ENCODE measurements at regions not wholly inside any gene's neighbourhood (a gene's known extent, or its start where the extent isn't known, plus 50 kb on each side); places are given as distances from the start of the nearest gene placed in this dataset.
"Not testable (repeated sequence)": the region's sequence is repeated elsewhere in the genome, so short reads cannot be mapped to it uniquely, and the experiment has no call there.

DNA sequence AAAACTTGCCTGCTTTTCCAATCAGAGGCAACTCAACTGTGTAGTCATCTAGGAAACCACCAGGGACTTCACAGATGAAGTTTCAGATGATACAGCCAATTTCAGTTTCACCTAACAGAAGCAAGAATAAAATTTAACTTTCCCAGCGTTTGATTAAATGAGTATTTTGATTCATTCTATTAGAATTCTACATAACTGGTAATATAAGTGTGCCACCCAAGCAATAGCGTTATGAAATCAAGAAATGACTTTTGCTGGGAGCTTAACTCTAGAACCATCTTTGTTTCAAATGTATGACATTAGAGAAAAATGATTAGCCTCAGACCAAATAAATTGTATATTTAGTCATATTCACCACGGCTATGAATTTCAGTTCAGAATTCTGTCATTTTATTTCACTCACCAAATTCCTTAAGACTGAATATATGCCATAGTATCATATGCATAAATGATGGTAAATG, 239.3 kb downstream of the NRIP1 start:
- DNase-seq: no peak

DNA sequence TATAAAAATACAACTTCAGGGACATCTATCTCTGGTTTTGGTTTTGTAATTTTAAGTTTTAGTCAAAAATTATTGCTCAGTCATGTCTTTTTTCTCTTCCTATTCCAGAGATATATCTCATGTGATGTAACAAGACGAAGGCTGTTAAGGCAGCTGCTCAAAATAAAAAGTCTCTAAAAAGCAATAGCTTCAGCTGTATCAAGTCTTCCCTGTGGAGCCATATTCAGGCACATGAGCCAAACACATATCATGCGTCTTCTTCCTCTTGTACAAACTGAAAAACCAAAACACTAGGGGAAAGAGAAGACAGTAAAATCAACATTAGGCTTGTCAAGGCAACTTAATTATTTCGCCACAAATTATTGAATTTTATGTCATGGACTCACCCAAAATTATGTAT, 240.7 kb downstream of the NRIP1 start:
- no peak for DNase-seq

DNA sequence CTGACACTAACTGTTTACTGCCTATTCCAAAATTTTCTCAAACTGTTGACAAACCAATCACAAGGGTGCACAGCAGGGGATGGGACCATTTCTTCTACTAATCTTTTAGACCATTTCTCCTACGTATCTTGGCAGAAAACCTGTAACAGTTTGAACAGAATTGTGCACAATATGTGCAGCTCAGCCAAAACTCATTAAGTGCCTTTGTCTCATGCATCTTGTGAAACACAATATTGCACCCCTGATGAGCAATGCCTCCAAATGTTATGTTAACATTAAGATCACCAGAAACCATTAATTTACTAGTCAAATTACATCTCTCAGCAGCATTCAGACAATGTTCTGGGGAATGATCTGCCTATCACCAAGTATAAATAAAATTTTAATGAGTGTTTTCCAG, 247.5 kb downstream of the NRIP1 start:
- no peak for DNase-seq

DNA sequence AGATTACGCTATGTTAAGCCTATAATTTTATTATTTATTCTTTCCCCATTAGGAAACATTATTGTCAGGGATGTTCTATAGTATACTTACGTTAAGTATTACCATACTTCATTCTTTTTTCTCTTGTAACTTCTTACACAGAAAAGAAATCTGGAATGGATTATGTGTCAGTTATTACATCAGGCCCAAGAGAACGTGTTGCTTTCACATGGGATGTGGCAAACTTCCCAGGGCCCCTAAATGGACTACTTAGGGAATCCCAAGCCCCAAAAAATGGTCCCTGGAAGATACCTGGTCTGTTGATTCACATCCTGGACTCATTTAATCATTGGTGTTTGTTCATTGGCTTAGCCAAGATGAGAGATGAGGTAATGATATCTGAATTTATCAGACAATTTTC, 249.8 kb downstream of the NRIP1 start:
- no peak for DNase-seq

DNA sequence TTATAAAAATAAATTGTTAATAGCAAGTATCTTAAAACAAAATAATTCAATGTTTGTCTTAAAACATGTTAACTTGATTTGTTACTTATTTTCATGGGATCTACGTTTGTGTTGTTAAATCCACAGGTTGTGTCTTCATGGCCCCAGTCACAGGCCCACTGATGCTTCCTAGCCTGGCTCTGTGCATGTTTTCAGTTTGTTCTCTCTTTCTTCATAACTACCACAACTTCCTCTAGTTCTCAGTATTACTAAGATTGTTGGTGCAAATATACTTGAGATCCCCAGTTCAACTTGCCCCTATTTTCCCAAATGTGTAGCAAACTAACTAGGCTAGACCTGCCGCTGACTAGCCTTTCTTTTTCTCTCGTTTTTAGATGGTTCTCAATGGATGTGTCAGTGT, 250.5 kb downstream of the NRIP1 start:
- no peak for DNase-seq

DNA sequence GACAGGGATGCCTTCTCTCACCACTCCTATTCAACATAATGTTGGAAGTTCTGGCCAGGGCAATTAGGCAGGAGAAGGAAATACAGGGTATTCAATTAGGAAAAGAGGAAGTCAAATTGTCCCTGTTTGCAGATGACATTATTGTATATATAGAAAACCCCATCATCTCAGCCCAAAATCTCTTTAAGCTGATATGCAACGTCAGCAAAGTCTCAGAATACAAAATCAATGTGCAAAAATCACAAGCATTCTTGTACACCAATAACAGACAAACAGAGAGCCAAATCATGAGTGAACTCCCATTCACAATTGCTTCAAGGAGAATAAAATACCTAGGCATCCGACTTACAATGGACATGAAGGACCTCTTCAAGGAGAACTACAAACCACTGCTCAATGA, 258.1 kb upstream of the SAMSN1 start:
- DNase-seq: not testable (repeated sequence)

DNA sequence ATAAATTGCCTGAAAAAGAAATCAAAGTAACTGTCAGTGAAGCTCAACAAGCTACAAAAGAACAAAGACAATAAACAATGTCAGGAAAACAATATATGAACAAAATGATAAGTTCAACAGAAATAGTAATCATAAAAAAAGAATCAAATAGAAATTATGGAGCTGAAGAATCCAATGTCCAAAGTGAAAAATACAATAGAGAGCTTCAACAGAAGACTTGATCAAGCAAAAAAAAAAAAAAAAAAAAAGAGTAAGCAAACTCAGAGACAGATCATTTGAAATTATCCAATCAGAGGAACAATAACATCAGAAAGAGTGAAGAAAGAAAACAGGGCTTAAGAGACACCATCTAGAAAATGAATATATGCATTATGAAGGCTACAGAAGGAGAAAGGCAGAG, 251.4 kb upstream of the SAMSN1 start:
- DNase-seq: no peak

DNA sequence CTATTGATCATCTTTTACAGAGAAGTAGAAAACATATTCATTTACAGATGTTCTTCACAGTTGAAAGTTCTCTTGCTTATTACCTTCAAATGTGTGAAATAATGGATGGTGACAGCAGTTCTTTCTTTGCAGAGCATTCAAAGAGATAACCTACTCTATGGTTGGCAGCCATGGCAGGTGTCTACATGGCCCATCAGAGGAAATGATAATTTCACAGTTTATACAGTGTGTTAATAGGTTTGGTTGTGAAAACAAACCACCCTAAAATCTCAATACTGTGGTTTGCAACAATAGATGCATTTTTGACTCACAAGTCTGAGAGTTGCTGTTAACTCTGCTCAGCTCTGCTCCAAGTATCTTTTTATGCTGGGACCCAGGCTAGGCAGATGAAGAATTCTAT, 241.2 kb upstream of the SAMSN1 start:
- no peak for DNase-seq

DNA sequence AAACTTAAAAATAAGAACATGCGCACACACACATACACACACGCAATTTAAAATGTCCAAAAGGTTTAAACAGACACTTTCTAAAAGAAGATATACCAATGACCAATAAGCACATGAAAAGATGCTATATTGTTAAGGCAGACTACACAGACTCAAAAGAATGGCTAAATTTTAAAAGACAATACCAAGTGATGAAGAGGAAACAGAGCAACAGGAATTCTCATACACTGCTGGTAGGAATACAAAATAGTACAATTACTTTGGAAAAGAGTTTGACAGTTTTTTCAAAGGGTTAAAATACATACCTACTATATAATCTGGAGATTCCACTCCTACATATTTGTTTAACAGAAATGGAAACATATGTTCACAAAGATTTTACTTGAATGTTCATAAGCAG, 239.6 kb upstream of the SAMSN1 start:
- DNase-seq: no peak

DNA sequence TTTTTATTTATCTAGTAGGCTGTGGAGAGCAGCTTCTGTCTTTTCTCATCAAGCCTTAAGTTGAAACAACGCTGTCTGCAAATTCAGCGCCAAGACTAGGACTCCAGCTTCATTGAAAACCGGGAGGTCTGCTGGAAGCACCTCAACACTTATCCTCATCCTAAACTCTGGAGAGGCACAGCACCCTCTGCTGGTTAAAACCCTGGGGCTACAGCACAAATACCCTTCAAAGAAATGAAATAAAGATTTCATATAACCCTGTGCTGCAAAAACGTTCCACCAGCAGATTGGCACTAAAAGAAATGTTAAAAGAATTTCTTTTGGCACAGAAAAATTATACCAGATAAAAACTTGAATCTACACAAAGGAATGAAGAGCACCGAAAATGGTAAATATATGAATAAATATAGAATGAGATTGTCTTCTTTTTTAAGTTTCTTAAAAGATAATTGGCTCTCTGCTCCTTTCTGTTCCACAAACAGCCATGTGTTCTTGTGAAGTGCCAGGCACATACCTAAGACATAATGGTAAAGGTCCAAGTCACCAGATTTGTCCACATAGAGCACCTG, 227.7 kb upstream of the SAMSN1 start:
- no peak for DNase-seq

DNA sequence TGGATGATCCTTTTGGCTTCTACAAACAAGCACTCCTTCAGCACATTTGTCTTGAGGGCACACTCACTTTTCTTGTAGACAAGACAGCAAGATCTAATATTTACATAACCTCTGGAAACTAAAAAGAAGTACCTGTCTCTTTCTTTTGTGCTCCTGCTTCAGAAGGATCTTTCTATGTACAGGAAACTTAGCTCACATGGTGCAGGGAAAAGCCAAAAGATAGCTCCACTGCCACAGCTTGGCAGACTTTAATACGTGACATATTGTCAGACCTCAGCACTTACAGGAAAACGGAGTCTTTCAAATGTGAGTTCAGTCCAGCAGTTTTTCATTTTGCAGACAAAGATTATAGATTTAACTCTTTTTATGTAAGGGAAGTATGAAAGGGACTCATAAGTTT, 225.5 kb upstream of the SAMSN1 start:
- DNase-seq: no peak

DNA sequence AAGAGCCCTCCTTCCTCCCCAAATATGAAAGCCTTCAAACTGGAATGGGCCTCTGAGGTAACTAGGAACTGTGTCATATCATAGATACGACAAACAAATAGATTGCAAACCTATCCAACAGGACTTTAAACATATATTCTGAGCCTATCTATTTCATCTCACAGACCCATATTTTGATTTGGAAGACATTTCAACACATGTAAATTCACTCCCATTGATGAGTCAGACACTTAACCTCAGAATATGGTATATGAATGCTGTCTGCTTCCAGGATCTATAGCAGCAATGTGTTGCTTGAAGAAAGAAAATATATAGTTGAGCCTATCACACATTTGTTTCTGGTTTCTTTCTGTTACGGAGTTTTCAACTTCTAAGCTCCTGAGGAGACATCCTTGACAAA, 221.9 kb upstream of the SAMSN1 start:
- DNase-seq: no peak

DNA sequence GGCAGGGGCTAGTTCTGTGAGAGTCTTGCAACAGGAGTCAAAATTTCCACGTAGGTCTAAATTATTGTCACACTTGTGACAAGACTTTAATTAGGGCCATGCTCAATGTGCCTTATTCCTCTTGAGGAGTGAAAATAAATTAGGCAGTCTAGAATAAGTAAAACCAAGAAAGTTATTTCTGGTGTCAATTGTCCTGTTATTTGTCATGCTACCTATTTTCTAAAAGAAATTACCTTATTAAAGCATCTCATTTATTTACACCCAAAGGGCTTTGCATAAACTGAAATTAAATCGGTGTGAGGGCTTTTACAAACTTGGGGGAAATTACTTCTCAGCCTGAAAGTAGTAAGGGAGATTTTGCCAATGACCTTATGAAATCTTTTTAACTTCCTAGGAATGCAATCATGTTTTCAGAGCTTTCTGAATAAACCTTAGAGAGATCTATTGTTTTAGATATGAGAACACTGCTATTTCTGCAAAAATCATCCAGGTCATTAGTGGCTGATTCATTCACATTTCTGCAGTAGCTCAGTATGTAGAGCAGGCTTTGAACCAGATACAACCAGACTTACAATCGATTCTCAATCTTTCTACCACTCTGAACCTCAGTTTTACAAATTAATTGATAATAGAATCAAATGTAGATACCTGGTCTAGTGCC, 221.2 kb upstream of the SAMSN1 start:
- DNase-seq: no peak

DNA sequence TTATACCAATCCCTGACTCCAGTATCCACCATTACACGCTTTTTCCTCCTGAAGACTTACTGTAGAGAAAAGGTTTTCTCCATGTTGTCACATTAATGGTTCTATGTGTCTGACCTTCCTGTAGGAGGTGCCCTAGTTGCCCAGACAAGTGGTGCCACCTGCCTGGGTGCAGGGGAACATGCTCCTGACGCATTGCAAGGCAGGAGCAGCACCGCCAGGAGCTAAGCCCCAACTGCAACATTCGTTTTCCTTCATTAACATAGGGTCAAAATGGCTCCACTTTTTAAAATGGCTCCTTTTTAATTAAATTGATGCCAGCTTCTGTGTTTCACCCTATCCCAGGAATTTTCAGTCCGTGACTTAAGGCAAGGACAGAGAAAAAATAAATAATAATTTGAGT, 220.1 kb upstream of the SAMSN1 start:
- no peak for DNase-seq

DNA sequence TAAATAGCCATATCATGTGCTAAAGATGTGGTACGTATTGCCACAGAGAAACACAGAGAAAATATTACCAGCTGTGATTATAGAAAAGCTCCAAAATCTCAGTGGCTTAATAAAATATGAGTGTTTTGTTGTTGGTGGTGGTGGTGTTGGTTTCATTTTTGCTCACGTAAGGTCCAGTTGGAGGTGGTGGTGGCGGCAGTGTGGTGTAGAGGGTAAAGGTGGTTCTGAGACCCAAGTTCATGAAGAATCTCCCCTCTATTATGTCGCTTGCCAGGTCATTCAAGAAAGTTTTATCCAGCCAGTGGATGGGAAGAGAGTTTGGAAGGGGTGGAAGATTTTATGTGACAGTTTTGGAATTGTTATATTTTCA, 217.6 kb upstream of the SAMSN1 start:
- no peak for DNase-seq

DNA sequence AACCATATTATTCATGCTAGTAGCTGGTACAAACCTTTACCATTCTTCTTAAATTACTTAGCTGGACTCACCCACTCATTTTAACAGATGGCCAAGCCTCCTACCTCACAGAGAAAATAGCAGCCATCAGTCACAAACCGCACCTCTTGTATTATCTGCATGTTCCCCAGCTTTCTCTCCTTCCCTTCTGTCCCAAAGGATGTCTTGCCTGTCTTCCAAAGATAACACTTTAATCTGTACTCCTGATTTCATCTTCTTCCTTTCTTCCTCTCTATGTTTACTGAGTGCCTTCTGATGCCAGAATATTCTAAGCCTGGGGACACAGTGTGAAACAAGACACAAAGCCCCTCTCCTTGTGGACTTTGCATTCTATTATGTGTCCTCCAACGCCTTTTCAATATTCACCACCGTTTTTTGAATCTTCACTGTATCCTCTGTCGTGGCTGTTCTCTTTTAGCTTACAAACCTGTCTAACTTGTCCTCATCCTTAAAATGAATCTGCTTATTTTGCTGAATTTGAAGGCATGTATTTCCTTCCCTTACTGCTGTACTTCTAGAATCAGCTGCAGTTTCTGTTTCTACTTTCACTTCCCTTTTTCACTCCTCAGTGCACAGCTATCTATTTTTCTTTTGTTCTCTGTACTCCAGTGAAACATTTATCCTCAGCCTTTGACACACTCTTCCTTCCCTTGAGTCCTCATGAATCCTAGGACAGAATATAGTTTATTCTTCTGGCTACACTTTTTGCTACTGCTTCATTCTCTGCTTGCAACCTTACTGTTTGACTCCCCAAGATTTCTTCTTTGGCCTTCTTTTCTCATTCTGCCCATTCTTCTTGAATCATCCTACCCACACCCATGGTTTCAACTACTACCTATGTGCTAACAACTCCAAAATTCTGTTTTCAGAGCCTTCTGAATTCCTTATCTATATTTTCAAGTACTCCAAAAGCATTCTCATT, 216.9 kb upstream of the SAMSN1 start:
- DNase-seq: no peak

DNA sequence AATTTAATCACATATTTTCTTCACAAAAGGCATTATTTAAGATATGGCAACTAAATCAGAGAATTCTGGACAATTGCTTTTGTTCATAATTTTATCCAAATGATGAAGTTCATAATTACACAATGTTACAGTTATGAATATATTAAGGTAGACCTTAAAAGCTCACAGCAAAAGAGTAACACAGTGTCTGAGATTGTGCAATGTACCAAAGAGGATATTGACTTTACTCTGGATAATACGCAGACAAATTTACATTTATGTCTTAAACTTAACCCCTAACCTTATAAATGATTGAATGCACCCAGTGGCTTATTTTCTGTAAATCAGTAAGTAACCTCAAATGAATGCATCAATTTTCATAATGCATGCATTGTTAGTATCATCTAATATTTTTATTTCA, 216.2 kb upstream of the SAMSN1 start:
- DNase-seq: no peak

DNA sequence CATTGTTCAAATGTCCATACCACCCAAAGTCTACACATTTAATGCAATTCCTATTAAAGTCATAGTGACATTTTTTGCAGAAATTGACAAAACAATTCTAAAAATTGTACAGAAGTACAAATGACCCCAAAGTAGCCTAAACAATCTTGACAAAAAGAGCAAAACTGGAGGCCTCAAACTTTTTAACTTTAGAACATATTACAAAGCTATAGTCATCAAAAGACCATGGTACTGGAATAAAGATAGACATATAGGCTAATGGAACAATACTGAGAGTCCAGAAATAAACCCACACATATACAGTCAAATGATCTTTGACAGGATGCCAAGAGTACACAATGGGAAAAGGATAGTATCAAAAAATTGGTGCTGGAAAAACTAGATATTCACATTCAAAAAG, 213.2 kb upstream of the SAMSN1 start:
- DNase-seq: no peak

DNA sequence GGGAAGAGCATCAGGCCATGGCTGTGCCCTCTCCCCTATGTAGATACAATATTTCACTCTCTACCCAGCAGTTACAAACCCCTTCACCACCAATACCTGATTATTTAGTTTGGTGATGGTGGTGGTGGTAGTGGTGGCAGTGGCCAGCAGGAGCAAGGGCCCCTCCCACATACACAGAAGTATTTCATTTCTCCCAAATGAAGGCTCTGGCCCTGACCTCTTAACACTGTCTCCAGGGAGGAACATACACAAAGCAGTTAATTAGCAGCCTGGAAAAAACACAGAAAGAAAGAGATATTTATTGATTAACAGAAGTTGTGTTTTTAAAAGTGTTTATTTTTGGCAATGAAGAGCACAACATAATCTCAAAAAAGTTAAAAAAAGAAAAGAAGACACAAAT, 212.7 kb upstream of the SAMSN1 start:
- no peak for DNase-seq

DNA sequence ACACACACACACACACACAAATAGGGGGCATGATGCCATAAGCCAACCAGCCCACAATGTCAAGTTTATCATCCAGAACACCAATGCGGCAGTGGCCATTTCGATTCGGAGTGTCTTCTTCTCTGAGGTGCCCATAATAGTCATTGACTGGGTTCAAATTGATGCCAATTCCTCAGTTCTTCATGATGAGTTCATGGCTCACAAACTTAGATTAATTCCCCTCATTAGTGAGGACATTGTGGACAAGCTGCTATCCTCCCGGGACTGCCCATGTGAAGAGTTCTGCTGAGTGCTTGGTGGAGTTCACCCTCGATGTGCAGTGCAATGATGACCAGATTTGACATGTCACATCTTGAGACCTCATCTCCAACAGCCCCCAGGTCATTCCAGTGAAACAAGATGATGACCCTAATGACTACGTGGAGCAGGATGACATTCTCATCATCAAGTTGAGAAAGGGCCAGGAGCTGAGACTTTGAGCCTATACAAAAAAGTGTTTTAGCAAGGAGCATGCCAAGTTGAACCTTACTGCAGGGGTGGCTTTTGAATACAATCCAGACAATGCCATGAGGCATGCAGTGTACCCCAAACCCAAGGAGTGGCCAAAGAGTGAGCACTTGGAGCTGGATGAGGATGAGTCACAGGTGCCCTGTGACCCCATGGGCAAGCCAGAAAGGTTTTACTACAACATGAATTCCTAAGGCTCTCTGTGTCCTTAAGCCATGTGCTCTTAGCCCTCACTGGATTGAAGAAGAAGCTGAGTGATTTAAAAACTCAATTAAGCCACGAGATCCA, 211.6 kb upstream of the SAMSN1 start:
- DNase-seq: no peak

DNA sequence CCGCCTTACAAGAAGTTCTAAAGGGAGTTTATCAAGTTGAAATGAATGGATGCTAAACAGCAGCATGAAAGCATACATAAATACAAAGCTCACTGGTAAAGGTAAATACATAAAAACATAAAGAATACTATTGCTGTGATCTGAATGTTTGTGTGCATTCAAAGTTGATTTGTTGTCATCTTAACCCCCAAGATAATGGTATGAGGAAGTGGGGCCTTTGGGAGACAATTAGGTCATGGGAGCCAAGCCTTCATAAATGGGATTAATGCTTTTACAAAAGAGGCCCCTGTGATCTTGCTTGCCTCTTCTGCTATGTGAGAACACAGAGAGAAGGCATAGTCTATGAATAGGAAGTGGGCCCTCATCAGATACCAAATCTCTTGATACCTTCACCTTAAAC, 209.0 kb upstream of the SAMSN1 start:
- DNase-seq: no peak

DNA sequence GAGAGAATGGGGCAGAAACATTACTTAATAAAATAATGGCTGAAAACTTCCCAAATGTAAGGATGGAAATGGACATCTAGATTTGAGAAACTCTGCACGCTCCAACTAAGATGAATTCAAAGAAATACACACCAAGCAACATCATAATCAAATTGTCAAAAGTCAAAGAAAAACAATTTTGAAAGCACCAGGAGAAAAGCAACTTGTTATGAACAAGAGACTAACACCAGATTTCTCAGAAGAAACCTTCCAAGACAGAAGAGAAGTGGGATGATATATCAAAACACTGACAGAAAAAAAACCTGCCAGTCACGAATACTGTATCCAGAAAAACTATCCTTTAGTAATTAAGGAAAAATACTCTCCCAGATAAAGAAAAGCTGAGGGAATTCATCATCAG, 208.6 kb upstream of the SAMSN1 start:
- DNase-seq: no peak

DNA sequence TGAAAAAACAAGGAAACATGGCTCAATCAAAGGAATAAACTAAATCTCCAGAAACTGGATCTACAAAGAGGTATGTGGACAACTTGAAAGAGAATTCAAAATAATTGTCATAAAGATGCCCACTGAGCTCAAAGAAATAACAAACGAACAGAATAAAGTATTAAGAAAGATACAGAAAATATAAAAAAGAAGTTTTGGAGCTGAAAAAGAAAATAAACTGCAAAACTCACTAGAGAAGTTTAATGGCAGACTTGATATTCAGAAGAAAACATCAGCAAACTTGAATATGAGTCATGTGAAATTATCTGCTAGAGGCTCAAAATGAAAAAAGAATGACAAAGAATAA, 208.1 kb upstream of the SAMSN1 start:
- DNase-seq: no peak
